ENCODE measurements at regions not wholly inside any gene's neighbourhood (a gene's known extent, or its start where the extent isn't known, plus 50 kb on each side); places are given as distances from the start of the nearest gene placed in this dataset.
"Not testable (repeated sequence)": the region's sequence is repeated elsewhere in the genome, so short reads cannot be mapped to it uniquely, and the experiment has no call there.

- POLR2A ChIA-PET; H3K4me3 Mint-ChIP-seq; CTCF ChIA-PET; H3K36me3 Mint-ChIP-seq (ENCODE audit: low read depth); ATAC-seq; intact Hi-C loops (cut with DNase I, micrococcal nuclease); H3K27me3 Mint-ChIP-seq; DNase-seq; H3K9me3 Mint-ChIP-seq (ENCODE audit: low read depth); H3K27ac Mint-ChIP-seq; H3K4me1 Mint-ChIP-seq: not testable (repeated sequence)
Observed at GRCh38 chr16:29164442-29165089, 179.7 kb downstream of the LAT start.

- H3K9me3 Mint-ChIP-seq (ENCODE audit: low read depth); H3K27ac Mint-ChIP-seq; intact Hi-C loops (cut with DNase I, micrococcal nuclease); CTCF ChIA-PET; H3K4me3 Mint-ChIP-seq; DNase-seq; POLR2A ChIA-PET; ATAC-seq; H3K27me3 Mint-ChIP-seq: not testable (repeated sequence)
- H3K36me3 Mint-ChIP-seq (ENCODE audit: low read depth), result peaks cover 13% of the 10 kb centered on the region
- H3K4me1 Mint-ChIP-seq, result peaks cover 27% of the 10 kb centered on the region
Observed at GRCh38 chr16:29160171-29160570, 175.3 kb downstream of the LAT start.

- intact Hi-C loops (cut with DNase I, micrococcal nuclease); ATAC-seq; H3K4me3 Mint-ChIP-seq; CTCF ChIA-PET; DNase-seq; POLR2A ChIA-PET; H3K9me3 Mint-ChIP-seq (ENCODE audit: low read depth); H3K27ac Mint-ChIP-seq; H3K27me3 Mint-ChIP-seq: not testable (repeated sequence)
- Mint-ChIP-seq H3K4me1 (peaks cover 33% of the 10 kb centered on the region), H3K36me3 (ENCODE audit: low read depth) (peaks cover 17% of the 10 kb centered on the region)
Observed at GRCh38 chr16:29159603-29160002, 174.8 kb downstream of the LAT start.

GRCh38 chr16:29158785-29159184 is 173.9 kb downstream of the LAT start:
- no peak overlapping the region for H3K27ac Mint-ChIP-seq
- no peaks in the 10 kb centered on the region for H3K9me3 Mint-ChIP-seq (ENCODE audit: low read depth)
- ATAC-seq (no peak), DNase-seq (no peak)
- no peaks in the 10 kb centered on the region for H3K27me3 Mint-ChIP-seq
- no peak overlapping the region for H3K4me3 Mint-ChIP-seq
- POLR2A ChIA-PET, result no interaction called here
- CTCF ChIA-PET, result no interaction called here
- peaks cover 41% of the 10 kb centered on the region for H3K4me1 Mint-ChIP-seq
- peaks cover 17% of the 10 kb centered on the region for H3K36me3 Mint-ChIP-seq (ENCODE audit: low read depth)
- intact Hi-C loops (cut with DNase I, micrococcal nuclease), result no loop called here

GRCh38 chr16:29158031-29158784 is 173.4 kb downstream of the LAT start:
- not testable (repeated sequence) for H3K27ac Mint-ChIP-seq

GRCh38 chr16:29157051-29157923 is 172.4 kb downstream of the LAT start:
- ATAC-seq (peak; percentile 63), DNase-seq (peak; percentile 32)
- POLR2A ChIA-PET; CTCF ChIA-PET; intact Hi-C loops (cut with DNase I, micrococcal nuclease); H3K4me3 Mint-ChIP-seq; H3K27me3 Mint-ChIP-seq; H3K9me3 Mint-ChIP-seq (ENCODE audit: low read depth): not testable (repeated sequence)
- Mint-ChIP-seq H3K27ac (peak overlapping the region; percentile 80), H3K4me1 (peaks cover 47% of the 10 kb centered on the region), H3K36me3 (ENCODE audit: low read depth) (peaks cover 17% of the 10 kb centered on the region)

More at GRCh38 chr16:29158031-29158784, 173.4 kb downstream of the LAT start:
- ATAC-seq; intact Hi-C loops (cut with DNase I, micrococcal nuclease); H3K9me3 Mint-ChIP-seq (ENCODE audit: low read depth); POLR2A ChIA-PET; H3K4me3 Mint-ChIP-seq; H3K27me3 Mint-ChIP-seq; DNase-seq; CTCF ChIA-PET: not testable (repeated sequence)
- H3K36me3 Mint-ChIP-seq (ENCODE audit: low read depth), result peaks cover 17% of the 10 kb centered on the region
- H3K4me1 Mint-ChIP-seq, result peaks cover 42% of the 10 kb centered on the region

- DNase-seq (no peak), ATAC-seq (no peak)
- Mint-ChIP-seq H3K4me1 (peaks cover 50% of the 10 kb centered on the region), H3K4me3 (no peak overlapping the region), H3K27me3 (no peaks in the 10 kb centered on the region), H3K36me3 (ENCODE audit: low read depth) (peaks cover 17% of the 10 kb centered on the region), H3K9me3 (ENCODE audit: low read depth) (no peaks in the 10 kb centered on the region), H3K27ac (peak overlapping the region; percentile 80)
- POLR2A ChIA-PET, result no interaction called here
- CTCF ChIA-PET, result no interaction called here
- intact Hi-C loops (cut with DNase I, micrococcal nuclease), result no loop called here
Observed at GRCh38 chr16:29156511-29156910, 171.7 kb downstream of the LAT start.

GRCh38 chr16:29155866-29156200 is 171.0 kb downstream of the LAT start:
- CTCF ChIA-PET; H3K27ac Mint-ChIP-seq; ATAC-seq; H3K4me3 Mint-ChIP-seq; H3K27me3 Mint-ChIP-seq; H3K9me3 Mint-ChIP-seq (ENCODE audit: low read depth); intact Hi-C loops (cut with DNase I, micrococcal nuclease); DNase-seq; POLR2A ChIA-PET: not testable (repeated sequence)
- H3K36me3 Mint-ChIP-seq (ENCODE audit: low read depth), result peaks cover 17% of the 10 kb centered on the region
- H3K4me1 Mint-ChIP-seq, result peaks cover 54% of the 10 kb centered on the region

GRCh38 chr16:29155131-29155865 is 170.4 kb downstream of the LAT start:
- intact Hi-C loops (cut with DNase I, micrococcal nuclease); H3K4me3 Mint-ChIP-seq; H3K27ac Mint-ChIP-seq; CTCF ChIA-PET; H3K27me3 Mint-ChIP-seq; H3K9me3 Mint-ChIP-seq (ENCODE audit: low read depth); POLR2A ChIA-PET: not testable (repeated sequence)
- peaks cover 58% of the 10 kb centered on the region for H3K4me1 Mint-ChIP-seq
- ATAC-seq (peak; percentile 43), DNase-seq (peak; percentile 48)
- peaks cover 18% of the 10 kb centered on the region for H3K36me3 Mint-ChIP-seq (ENCODE audit: low read depth)

- Mint-ChIP-seq H3K4me1 (peaks cover 64% of the 10 kb centered on the region), H3K36me3 (ENCODE audit: low read depth) (peaks cover 17% of the 10 kb centered on the region), H3K9me3 (ENCODE audit: low read depth) (no peaks in the 10 kb centered on the region), H3K27ac (no peak overlapping the region), H3K4me3 (no peak overlapping the region), H3K27me3 (no peaks in the 10 kb centered on the region)
- DNase-seq (peak; percentile 35), ATAC-seq (no peak)
- CTCF ChIA-PET, result no interaction called here
- POLR2A ChIA-PET, result no interaction called here
- intact Hi-C loops (cut with DNase I, micrococcal nuclease), result no loop called here
Observed at GRCh38 chr16:29154676-29155121, 169.8 kb downstream of the LAT start.

GRCh38 chr16:29154088-29154487 is 169.2 kb downstream of the LAT start:
- H3K4me3 Mint-ChIP-seq, result no peak overlapping the region
- ChIA-PET CTCF (no interaction called here), POLR2A (no interaction called here)
- H3K27ac Mint-ChIP-seq, result no peak overlapping the region
- no peak for DNase-seq
- peaks cover 69% of the 10 kb centered on the region for H3K4me1 Mint-ChIP-seq
- H3K9me3 Mint-ChIP-seq (ENCODE audit: low read depth), result no peaks in the 10 kb centered on the region
- ATAC-seq, result no peak
- peaks cover 19% of the 10 kb centered on the region for H3K36me3 Mint-ChIP-seq (ENCODE audit: low read depth)
- intact Hi-C loops (cut with DNase I, micrococcal nuclease), result no loop called here
- H3K27me3 Mint-ChIP-seq, result no peaks in the 10 kb centered on the region

Measured in activated CD4-positive, alpha-beta T cell treated with anti-CD3 and anti-CD28 coated beads for 36 hours (primary cell).